DMS153 treated with DMSO at 0.1 percent for 48 hours (cell line): ENCODE measurements at regions not wholly inside any gene's neighbourhood (a gene's known extent, or its start where the extent isn't known, plus 50 kb on each side); places are given as distances from the start of the nearest gene placed in this dataset.
"Not testable (repeated sequence)": the region's sequence is repeated elsewhere in the genome, so short reads cannot be mapped to it uniquely, and the experiment has no call there.

Experiments used
- DNase-seq: peaks from one replicate; lab custom pipeline; 2025; ENCODE audit not compliant: unreplicated experiment; lab: John Stamatoyannopoulos, UW

GRCh38 chr7:25579778-25580075, 351.4 kb upstream of the NPVF start:
- DNase-seq, result no peak

DNA sequence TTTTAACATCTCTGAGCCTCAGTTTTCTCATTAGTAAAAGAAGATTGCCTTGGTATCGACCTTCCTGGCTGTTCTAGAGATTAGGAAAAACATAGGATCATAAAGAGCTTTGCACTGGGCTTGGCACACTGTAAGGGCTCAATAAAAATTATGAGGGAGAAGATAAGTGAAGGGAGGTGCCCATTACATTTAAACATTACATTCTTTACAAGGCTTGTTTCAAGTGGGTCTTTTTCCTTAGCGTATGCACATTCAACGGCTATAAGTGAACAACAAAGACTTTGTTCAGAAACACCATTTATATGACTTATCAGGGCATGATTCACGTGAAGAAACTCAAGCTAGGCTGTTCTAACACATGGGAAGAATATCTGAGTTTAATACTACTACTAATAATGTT, 351.9 kb upstream of the NPVF start:
- DNase-seq, result no peak

DNA sequence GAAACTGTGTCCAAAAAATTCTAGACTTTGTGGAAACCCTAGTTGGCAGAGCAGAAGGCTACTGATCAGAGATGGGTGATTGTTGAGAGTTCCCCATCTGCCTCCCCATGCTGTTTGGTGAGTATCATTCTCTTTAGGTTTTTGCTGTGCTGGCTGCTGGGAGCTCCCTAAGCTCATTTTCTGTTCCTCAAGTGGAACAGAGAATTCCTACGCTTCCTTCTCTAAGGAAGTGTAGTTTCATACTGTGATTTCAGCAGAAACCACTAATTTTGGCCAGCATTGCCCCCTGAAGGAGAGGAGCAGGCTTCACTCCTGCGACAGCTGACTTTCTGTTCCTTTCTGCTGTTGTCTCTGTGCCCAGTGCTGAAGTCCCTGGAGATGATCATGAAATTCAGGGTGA, 355.3 kb upstream of the NPVF start:
- DNase-seq, result no peak

DNA sequence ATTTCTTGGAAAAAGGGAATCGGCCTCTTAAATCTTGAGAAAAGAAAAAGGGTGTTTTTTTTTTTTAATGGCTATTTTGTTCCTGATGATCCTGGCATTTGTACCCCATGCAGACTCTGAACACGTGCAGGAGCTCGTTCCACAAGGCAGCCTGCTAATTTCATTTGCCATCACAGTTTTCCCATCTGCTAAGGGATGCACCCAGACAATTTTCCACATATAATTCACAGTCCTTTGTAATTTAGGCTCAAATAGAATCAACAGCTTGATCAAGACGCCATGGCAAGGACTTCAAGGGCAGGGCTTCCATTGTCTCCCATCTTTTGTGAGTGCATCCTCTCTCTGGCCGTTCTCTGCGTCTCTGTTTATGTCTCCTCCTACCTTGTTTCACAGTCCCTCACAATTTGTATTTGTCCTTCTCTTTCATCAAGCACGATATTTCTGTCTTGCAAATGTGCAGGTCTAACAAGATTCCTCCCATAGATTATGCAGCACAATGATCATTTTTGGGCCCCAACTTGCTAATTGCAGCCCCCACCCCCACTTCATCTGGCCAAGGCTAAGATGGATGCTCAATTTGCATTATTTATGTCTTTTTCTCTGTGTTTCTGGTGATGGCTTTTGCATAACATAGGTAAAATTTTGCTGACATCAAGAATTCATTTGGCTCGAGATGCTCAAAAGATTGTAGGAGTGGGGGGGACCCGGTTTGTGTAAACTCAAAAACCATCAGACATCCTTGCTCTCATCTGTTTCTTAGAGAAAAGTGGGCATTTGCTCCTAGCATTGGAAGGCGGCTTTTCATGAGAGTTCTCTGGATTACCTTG, 356.0 kb upstream of the NPVF start:
- DNase-seq, result no peak

- DNase-seq, result no peak
Measured at GRCh38 chr7:25586513-25586912, 358.2 kb upstream of the NPVF start.

- no peak for DNase-seq
Measured at GRCh38 chr7:25594122-25594521, 365.8 kb upstream of the NPVF start.

- no peak for DNase-seq
Measured at GRCh38 chr7:25594728-25595127, 366.4 kb upstream of the NPVF start.

GRCh38 chr7:25595996-25596395, 367.7 kb upstream of the NPVF start:
- DNase-seq, result no peak

- no peak for DNase-seq
Measured at GRCh38 chr7:25596443-25596842, 368.2 kb upstream of the NPVF start.

DNA sequence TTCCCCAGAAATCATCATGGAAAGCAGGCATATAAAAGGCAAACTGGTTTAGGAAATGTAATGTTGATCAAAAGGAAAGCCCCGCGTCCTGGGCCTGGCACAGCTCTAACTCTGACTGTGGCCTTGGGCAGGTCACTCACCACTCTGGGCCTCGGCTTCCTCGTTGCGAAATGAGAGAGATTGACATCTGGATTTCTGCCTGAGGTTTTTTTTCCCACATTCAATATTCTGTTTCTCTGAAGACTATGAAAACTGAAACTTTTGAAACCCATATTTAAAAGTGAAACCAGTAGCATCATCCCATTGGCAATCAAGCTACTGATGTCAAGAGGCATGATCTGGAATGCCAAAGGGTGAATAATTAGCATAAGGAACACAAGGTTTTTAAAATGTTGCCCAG, 369.7 kb upstream of the NPVF start:
- DNase-seq, result no peak

GRCh38 chr7:25598765-25599164, 370.5 kb upstream of the NPVF start:
- no peak for DNase-seq

DNA sequence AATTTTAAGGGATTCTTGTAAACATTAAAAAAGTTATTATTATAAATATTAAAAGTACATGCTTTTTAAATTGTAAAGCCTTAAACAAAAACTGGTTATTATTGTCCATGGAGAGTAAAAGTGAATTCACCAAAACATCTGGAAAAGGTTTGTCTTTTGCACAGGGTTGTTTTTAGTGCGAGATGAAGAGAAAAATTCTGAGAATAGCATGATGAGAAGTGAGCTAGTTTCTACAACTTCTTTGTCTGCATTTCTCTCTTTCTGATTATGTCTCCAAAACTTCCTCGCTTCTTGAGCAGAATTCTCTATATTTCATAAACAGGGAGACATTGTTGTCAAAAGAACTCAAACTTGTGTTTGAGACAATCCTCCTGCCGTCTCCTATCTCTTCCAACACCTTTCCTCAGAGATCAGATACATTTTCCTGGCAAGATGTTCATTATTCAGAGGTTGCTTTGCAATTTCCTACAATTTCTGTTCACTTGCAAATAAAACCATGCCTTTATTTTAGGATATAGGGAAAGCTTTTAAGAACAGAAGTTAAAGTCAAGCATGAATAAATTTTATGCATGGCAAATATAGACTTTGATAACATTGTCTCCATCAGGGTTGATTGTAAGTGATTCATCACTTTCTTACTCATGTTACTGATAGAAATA, 372.1 kb upstream of the NPVF start:
- no peak for DNase-seq

DNA sequence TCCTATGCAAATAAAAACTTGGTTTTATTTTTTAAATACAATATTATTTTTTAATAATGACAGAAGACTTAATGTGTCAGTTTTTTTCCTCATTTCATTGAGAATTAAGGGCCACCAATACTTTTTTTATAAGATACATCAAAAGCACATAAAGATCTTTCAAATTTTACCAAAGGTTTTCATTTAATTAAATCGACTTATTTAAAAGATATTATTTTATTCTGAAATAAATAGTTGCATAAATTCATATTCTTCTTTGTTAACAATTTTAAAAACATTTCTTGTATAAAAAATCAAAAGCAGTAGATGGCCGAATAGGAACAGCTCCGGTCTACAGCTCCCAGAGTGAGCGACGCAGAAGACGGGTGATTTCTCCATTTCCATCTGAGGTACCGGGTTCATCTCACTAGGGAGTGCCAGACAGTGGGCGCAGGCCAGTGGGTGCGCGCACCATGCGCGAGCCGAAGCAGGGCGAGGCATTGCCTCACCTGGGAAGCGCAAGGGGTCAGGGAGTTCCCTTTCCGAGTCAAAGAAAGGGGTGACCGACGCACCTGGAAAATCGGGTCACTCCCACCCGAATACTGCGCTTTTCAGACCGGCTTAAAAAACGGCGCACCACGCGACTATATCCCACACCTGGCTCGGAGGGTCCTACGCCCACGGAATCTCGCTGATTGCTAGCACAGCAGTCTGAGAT, 374.6 kb upstream of the NPVF start:
- not testable (repeated sequence) for DNase-seq

- not testable (repeated sequence) for DNase-seq
Measured at GRCh38 chr7:25603427-25603740, 375.1 kb upstream of the NPVF start.

DNA sequence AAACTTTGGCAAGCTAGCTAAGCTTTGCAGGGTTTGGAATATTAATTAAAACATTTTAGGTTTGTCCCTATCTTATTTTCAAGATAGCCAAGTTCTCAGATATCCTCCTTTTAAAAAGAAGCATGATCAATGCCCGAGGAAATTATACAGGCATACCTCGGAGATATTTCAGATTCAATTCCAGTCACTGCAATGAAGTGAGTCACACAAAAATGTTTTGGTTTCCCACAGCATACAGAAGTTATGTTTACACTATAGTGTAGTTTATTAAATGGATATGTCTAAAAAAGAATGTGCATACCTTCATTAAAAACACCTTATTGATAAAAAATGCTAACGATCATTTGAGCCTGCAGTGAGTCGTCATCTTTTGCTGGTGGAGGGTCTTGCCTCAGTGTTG, 382.9 kb upstream of the NPVF start:
- no peak for DNase-seq

- no peak for DNase-seq
Measured at GRCh38 chr7:25613912-25614311, 385.6 kb upstream of the NPVF start.

GRCh38 chr7:25614415-25614814, 386.1 kb upstream of the NPVF start:
- DNase-seq, result no peak

DNA sequence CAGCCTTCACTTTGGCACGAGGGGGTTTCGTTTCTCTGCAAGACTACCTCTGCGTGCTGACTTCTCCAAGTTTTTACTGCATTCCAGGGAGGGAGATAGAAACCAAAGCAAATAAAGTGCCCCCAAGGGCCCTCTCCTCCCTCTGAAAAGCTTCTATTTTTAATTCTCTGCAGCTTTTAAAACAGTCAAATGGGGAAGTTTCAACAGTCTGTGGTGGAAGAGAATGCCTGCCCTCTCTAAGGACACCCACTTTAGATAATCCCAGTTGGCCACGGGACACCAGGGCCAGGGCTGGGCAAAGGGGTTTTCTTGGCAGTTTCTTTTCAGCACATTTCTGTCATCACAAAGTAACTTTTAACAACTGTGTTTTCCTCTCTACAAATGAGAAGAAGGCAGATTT, 386.7 kb upstream of the NPVF start:
- no peak for DNase-seq

GRCh38 chr7:25615593-25615992, 387.3 kb upstream of the NPVF start:
- no peak for DNase-seq

DNA sequence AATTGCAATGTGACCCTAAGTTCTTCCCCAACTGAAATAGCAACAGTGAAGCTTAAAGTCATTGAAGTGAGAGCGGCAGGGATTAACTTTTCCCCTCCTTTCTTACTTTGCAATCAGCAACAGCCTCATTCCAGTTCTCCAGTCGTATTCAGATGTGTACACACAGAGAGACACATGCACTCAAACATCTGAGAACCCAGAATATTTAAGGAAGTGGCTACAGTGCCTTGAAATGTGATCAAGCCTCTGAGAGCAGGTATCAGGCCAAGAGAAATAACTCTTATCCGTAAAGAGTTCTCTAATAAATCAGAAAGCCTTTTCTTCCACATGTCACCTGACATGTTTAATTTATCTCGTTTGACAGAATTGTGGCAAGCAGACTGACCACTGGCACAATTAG, 388.9 kb upstream of the NPVF start:
- no peak for DNase-seq

DNA sequence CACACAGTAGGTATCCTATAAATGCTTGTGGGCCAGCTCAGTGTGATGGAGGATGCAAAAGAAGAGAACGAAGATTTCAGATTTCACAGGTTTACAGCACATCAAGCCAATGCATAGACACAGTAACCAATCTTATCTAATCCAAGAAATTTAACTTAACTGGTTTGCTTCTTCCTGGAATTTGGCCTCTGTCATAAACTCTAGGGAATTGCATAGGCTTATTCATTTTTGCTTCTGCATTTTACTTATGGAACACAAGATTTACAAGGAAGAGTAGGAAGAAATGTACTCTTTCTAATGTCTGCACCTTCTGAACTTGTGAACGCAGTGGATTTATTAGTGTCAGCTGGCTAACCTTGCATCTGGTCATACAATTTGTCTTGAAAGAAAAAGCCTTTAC, 389.4 kb upstream of the NPVF start:
- DNase-seq, result no peak

DNA sequence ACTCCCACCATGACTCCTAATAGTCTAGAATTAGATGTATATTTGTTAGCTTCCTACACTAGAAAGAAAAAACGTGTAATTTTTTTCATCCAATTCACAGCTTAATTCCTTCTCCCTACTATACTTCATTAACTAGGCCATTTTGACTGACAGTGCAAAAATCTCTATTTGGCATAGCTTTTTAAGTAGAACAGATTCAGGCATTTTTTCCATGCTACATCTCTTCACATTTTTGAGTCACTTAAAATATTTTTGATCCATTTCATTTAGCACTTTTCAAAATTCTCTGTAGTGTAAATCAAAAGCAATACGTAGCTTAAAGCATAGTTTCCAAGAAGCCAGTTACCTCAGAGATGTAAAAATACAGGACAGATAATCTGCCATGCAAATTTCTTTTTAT, 391.1 kb upstream of the NPVF start:
- DNase-seq, result no peak
